SU-DHL-6 (cell line): ENCODE measurements at regions not wholly inside any gene's neighbourhood (a gene's known extent, or its start where the extent isn't known, plus 50 kb on each side); places are given as distances from the start of the nearest gene placed in this dataset.

ENCODE experiments used
- EZH2phosphoT487 ChIP-seq: fragments of 200-600 bp; sonication (generic), shearing (Covaris generic); conservative IDR thresholded peaks from 2 replicates; pipeline ENCODE4 v1.6.1; 2018; ENCODE audit warnings: mild to moderate bottlenecking, antibody characterized with exemption, low read length, moderate library complexity, mixed read lengths
- TF ChIP-seq, protein P1 (sequence below): fragments of 200-600 bp; sonication (generic); IDR thresholded peaks from one replicate; pipeline ENCODE4 v1.5.1; 2017; ENCODE audit warnings: antibody characterized with exemption, mild to moderate bottlenecking, low read length, moderate library complexity; ENCODE audit not compliant: insufficient read depth, poor library complexity, severe bottlenecking

DNA sequence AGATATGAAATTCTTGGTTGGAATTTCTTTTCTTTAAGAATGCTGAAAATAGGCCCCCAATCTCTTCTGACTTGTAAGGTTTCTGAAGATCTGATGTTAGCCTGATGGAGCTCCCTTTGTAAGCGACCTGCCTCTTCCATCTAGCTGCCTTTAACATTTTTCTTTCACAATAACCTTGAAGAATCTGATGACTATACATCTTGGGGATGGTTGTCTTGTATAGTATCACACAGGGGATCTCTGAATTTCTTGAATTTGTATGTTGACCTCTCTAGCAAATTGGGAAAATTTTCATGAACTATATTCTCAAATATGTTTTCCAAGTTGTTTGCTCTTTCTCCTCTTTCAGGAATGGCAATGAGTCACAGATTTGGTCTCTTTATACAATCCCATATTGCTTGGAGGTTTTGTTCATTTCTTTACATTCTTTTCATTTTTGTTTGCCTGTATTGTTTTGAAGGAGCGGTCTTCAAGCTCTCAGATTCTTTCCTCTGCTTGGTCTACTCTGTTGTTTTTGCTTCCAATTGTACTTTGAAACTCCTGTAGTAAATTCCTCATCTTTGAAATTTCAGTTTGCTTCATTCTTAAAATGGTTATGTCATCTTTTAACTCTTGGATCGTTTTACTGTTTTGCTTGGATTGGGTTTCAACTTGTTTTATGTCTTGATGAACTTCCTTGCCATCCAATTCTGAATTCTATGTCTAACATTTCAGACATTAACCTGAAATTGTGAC is 245.2 kb upstream of the TARS1 start:
- TF ChIP-seq, protein P1, sequence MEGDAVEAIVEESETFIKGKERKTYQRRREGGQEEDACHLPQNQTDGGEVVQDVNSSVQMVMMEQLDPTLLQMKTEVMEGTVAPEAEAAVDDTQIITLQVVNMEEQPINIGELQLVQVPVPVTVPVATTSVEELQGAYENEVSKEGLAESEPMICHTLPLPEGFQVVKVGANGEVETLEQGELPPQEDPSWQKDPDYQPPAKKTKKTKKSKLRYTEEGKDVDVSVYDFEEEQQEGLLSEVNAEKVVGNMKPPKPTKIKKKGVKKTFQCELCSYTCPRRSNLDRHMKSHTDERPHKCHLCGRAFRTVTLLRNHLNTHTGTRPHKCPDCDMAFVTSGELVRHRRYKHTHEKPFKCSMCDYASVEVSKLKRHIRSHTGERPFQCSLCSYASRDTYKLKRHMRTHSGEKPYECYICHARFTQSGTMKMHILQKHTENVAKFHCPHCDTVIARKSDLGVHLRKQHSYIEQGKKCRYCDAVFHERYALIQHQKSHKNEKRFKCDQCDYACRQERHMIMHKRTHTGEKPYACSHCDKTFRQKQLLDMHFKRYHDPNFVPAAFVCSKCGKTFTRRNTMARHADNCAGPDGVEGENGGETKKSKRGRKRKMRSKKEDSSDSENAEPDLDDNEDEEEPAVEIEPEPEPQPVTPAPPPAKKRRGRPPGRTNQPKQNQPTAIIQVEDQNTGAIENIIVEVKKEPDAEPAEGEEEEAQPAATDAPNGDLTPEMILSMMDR = no peak
- TF ChIP-seq EZH2phosphoT487 = no peak
